Fibroblast of the aortic adventitia (primary cell): ENCODE measurements at regions not wholly inside any gene's neighbourhood (a gene's known extent, or its start where the extent isn't known, plus 50 kb on each side); places are given as distances from the start of the nearest gene placed in this dataset.
"Not testable (repeated sequence)": the region's sequence is repeated elsewhere in the genome, so short reads cannot be mapped to it uniquely, and the experiment has no call there.

Experiments used
- DNase-seq: peaks from one replicate; pipeline ENCODE4 v3.0.0-alpha.2; 2010; ENCODE audit warnings: low read depth
- H3K4me3 ChIP-seq: 2 replicates; pipeline ENCODE4 v1.5.1; 2011; ENCODE audit warnings: low read depth, mild to moderate bottlenecking, control low read depth, low read length, moderate library complexity
- CTCF ChIP-seq: IDR thresholded peaks from 2 replicates; pipeline ENCODE4 v1.5.1; 2011; ENCODE audit warnings: mild to moderate bottlenecking, low read length, control low read depth, inconsistent platforms; ENCODE audit not compliant: insufficient read depth

GRCh38 chr7:21330462-21331178 lies 97.3 kb upstream of the SP4 start:
- no peak for TF ChIP-seq CTCF
- DNase-seq, result no peak
- H3K4me3 ChIP-seq, result no peak overlapping the region

DNA sequence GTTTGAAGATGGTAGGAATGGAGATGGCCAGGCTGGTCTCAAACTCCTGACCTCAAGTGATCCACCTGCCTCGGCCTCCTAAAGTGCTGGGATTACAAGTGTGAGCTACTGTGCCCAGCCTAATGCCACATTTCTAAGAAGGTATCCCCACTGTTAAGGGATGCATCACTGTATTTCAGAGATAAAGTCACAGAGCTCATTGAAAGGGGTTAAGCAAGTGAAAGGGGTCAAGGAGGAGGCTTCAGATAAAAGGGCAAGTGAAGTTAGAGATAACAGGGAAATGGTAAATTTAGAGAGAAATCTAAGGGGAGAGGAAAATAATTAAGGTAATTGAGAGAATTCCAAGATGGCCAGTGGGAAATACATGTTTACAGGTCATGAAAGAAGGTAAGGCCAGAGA lies 93.0 kb upstream of the SP4 start:
- no peak for DNase-seq
- H3K4me3 ChIP-seq, result no peak overlapping the region
- no peak for TF ChIP-seq CTCF

GRCh38 chr7:21336743-21337142 lies 91.1 kb upstream of the SP4 start:
- no peak for TF ChIP-seq CTCF
- no peak overlapping the region for H3K4me3 ChIP-seq
- no peak for DNase-seq

- DNase-seq, result no peak
- no peak for TF ChIP-seq CTCF
- H3K4me3 ChIP-seq, result no peak overlapping the region
Measured at GRCh38 chr7:21338728-21339164, 89.1 kb upstream of the SP4 start.

DNA sequence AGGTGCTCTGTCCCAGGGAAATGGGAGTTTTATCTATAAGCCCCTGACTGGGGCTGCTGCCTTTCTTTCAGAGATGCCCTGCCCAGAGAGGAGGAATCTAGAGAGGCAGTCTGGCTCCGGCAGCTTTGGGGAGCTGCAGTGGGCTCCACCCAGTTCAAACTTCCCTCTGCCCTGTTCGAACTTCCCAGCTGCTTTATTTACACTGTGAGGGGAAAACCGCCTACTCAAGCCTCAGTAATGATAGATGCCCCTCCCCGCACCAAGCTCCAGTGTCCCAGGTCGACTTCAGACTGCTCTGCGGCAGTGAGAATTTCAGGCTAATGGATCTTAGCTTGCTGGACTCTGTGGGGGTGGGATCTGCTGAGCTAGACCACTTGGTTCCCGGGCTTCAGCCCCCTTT lies 83.0 kb upstream of the SP4 start:
- not testable (repeated sequence) for H3K4me3 ChIP-seq, DNase-seq

- TF ChIP-seq CTCF, result no peak
- no peak for DNase-seq
- no peak overlapping the region for H3K4me3 ChIP-seq
Measured at GRCh38 chr7:21345361-21345760, 82.5 kb upstream of the SP4 start.

GRCh38 chr7:21346297-21346696 lies 81.6 kb upstream of the SP4 start:
- no peak overlapping the region for H3K4me3 ChIP-seq

More at GRCh38 chr7:21346297-21346696, 81.6 kb upstream of the SP4 start:
- DNase-seq, result no peak
- no peak for TF ChIP-seq CTCF
